Hepatocyte (in vitro differentiated cells): ENCODE measurements at regions not wholly inside any gene's neighbourhood (a gene's known extent, or its start where the extent isn't known, plus 50 kb on each side); places are given as distances from the start of the nearest gene placed in this dataset.

Experiments
- DNase-seq: peaks from one replicate; pipeline ENCODE4 v3.0.0-alpha.2; 2016; ENCODE audit warnings: low spot score
- H2AFZ ChIP-seq: fragments of 200-600 bp; sonication (generic); 2 replicates; pipeline ENCODE4 v1.6.0; 2016; ENCODE audit warnings: antibody characterized with exemption, mild to moderate bottlenecking
- H3K27ac ChIP-seq: fragments of 200-600 bp; sonication (generic); 2 replicates; pipeline ENCODE4 v1.5.1; 2016; ENCODE audit warnings: mild to moderate bottlenecking
- H3K27me3 ChIP-seq: fragments of 200-600 bp; sonication (generic); 2 replicates; pipeline ENCODE4 v1.6.1; 2016
- H3K36me3 ChIP-seq: fragments of 200-600 bp; sonication (generic); replicated peaks from 2 replicates; pipeline ENCODE4 v1.5.1; 2016; ENCODE audit warnings: low read depth; ENCODE audit not compliant: insufficient read depth
- H3K4me1 ChIP-seq: fragments of 200-600 bp; sonication (generic); 2 replicates; pipeline ENCODE4 v1.5.1; 2016; ENCODE audit warnings: mild to moderate bottlenecking, moderate library complexity; ENCODE audit not compliant: insufficient read depth
- H3K4me2 ChIP-seq: fragments of 200-600 bp; sonication (generic); 2 replicates; pipeline ENCODE4 v1.6.0; 2016
- H3K4me3 ChIP-seq: fragments of 200-600 bp; sonication (generic); 2 replicates; pipeline ENCODE4 v1.5.1; 2016; ENCODE audit warnings: mild to moderate bottlenecking
- H3K79me2 ChIP-seq: fragments of 200-600 bp; sonication (generic); 2 replicates; pipeline ENCODE4 v1.6.0; 2017; ENCODE audit warnings: mild to moderate bottlenecking
- H3K9me2 ChIP-seq: fragments of 200-600 bp; sonication (generic); replicated peaks from 2 replicates; pipeline ENCODE4 v1.6.0; 2017; ENCODE audit warnings: mild to moderate bottlenecking; ENCODE audit not compliant: insufficient read depth
- H3K9me3 ChIP-seq: fragments of 200-600 bp; sonication (generic); 2 replicates; pipeline ENCODE4 v1.5.1; 2016; ENCODE audit warnings: low read depth, mild to moderate bottlenecking
- H4K20me1 ChIP-seq: fragments of 200-600 bp; sonication (generic); 2 replicates; pipeline ENCODE4 v1.6.0; 2016; ENCODE audit warnings: mild to moderate bottlenecking; ENCODE audit not compliant: insufficient read depth, poor library complexity, severe bottlenecking
- CTCF ChIP-seq: fragments of 200-600 bp; sonication (generic); IDR thresholded peaks from 2 replicates; pipeline ENCODE4 v1.5.1; 2016; ENCODE audit warnings: antibody characterized with exemption, mild to moderate bottlenecking; ENCODE audit not compliant: poor library complexity
- EZH2 ChIP-seq: fragments of 200-600 bp; sonication (generic); IDR thresholded peaks from 2 replicates; pipeline ENCODE4 v1.6.1; 2016; ENCODE audit warnings: antibody characterized with exemption, mild to moderate bottlenecking, borderline replicate concordance
- EZH2phosphoT487 ChIP-seq: fragments of 200-600 bp; sonication (generic); IDR thresholded peaks from one replicate; pipeline ENCODE4 v1.6.1; 2018; ENCODE audit warnings: antibody characterized with exemption, mild to moderate bottlenecking, low read depth, moderate library complexity; ENCODE audit not compliant: unreplicated experiment, severe bottlenecking
- WGBS: methylation state at CpG from one replicate; pipeline ENCODE4 v1.1.6; 2016; ENCODE audit warnings: low lambda C conversion rate; ENCODE audit errors: missing lambda C conversion rate; 5-methylcytosine and 5-hydroxymethylcytosine counted together

DNA sequence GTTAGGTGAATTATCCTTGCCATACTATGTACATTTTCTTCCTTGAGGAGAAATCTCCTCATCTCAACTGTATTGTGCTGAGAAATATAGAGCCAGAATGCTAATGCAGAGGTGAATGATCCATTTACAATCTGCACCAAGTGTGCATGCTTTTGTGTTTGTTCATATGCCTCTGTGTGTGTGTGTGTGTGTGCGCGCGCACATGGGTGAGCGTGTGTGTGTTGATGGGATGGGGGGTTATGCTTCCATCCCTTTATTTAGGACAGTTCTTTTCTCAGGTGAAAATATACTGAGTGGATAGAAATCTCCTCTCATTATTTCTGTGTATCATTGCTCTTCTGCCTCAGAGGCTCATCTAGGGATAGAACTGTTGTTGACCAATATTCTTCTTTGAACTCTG is 626.1 kb downstream of the MCTP2 start:
- Histone ChIP-seq H3K27me3 (no peaks in the 10 kb centered on the region), H3K4me3 (no peak overlapping the region), H3K4me1 (no peaks in the 10 kb centered on the region), H4K20me1 (no peaks in the 10 kb centered on the region), H3K4me2 (no peak overlapping the region), H3K79me2 (no peaks in the 10 kb centered on the region), H3K9me3 (no peaks in the 10 kb centered on the region), H3K27ac (peak overlapping the region; percentile 14), H2AFZ (no peak overlapping the region), H3K36me3 (no peaks in the 10 kb centered on the region), H3K9me2 (no peaks in the 10 kb centered on the region)
- DNase-seq, result no peak
- 96% methylated on average over 4 of the region's 4 CpGs for WGBS
- TF ChIP-seq EZH2 (no peak), CTCF (no peak), EZH2phosphoT487 (no peak)

DNA sequence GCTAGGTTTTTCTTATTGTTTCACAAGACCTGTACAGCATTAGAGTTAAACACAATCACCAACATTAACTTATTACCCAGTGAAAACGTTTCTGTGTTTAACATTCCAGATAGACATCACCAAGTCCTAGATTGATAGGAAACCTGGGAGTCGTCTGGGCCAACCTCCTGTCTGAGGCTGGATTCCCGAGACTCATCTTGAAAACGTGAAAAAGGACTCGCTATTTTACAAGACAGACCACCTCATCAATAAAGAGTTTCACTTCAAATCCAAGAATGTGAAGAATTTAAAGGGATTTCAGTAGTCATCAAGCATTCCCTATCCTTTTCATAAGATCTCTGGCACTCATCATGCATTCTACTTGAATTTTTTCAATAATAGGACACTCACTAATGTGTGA is 626.6 kb downstream of the MCTP2 start:
- WGBS, result 12% methylated on average over 4 of the region's 5 CpGs
- DNase-seq, result no peak
- no peaks in the 10 kb centered on the region for H3K4me1 ChIP-seq
- H3K4me2 ChIP-seq, result peak overlapping the region; percentile 57
- no peak overlapping the region for H2AFZ ChIP-seq
- H3K9me3 ChIP-seq, result no peaks in the 10 kb centered on the region
- no peaks in the 10 kb centered on the region for H4K20me1 ChIP-seq
- peak overlapping the region; percentile 14 for H3K27ac ChIP-seq
- no peak overlapping the region for H3K4me3 ChIP-seq
- no peak for TF ChIP-seq EZH2
- TF ChIP-seq EZH2phosphoT487, result no peak
- TF ChIP-seq CTCF, result no peak
- no peaks in the 10 kb centered on the region for H3K36me3 ChIP-seq
- H3K27me3 ChIP-seq, result no peaks in the 10 kb centered on the region
- H3K9me2 ChIP-seq, result no peaks in the 10 kb centered on the region
- no peaks in the 10 kb centered on the region for H3K79me2 ChIP-seq

GRCh38 chr15:94858449-94858848 is 627.1 kb downstream of the MCTP2 start:
- Histone ChIP-seq H3K9me3 (no peaks in the 10 kb centered on the region), H3K27me3 (no peaks in the 10 kb centered on the region), H3K4me2 (peak overlapping the region; percentile 57), H3K36me3 (no peaks in the 10 kb centered on the region), H3K27ac (peak overlapping the region; percentile 14), H3K4me1 (no peaks in the 10 kb centered on the region), H2AFZ (no peak overlapping the region), H4K20me1 (no peaks in the 10 kb centered on the region), H3K9me2 (no peaks in the 10 kb centered on the region), H3K79me2 (no peaks in the 10 kb centered on the region), H3K4me3 (no peak overlapping the region)
- no peak for TF ChIP-seq CTCF
- no peak for TF ChIP-seq EZH2phosphoT487
- TF ChIP-seq EZH2, result no peak
- DNase-seq, result no peak
- WGBS, result 15% methylated on average over 2 of the region's 2 CpGs

DNA sequence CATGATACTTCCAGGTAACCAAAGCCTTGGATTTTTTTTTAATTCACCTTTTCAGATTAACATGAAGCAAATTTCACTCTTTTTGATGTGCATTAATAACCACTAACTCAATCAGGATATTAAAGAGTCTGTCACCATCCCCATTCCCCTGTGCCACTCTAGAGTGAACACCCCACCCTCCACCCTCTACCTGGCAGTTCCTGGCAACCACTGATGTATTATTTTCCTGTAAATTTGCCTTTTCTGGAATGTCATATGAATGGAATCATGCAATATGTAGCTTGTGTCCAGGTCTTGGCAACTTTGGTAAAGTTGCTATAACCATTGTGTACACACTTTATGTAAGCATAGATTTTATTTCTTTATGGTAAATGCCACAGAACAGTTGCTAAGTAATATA is 627.6 kb downstream of the MCTP2 start:
- no peak for TF ChIP-seq EZH2phosphoT487
- TF ChIP-seq EZH2, result no peak
- no peak for TF ChIP-seq CTCF
- Histone ChIP-seq H3K36me3 (no peaks in the 10 kb centered on the region), H3K4me2 (peak overlapping the region; percentile 57)

More for the DNA sequence above, 627.6 kb downstream of the MCTP2 start:
- DNase-seq, result no peak
- H3K4me1 ChIP-seq, result no peaks in the 10 kb centered on the region
- H4K20me1 ChIP-seq, result no peaks in the 10 kb centered on the region
- H3K27me3 ChIP-seq, result no peaks in the 10 kb centered on the region
- H2AFZ ChIP-seq, result no peak overlapping the region
- H3K27ac ChIP-seq, result peak overlapping the region; percentile 20
- no peaks in the 10 kb centered on the region for H3K79me2 ChIP-seq
- H3K9me3 ChIP-seq, result no peaks in the 10 kb centered on the region
- no peak overlapping the region for H3K4me3 ChIP-seq
- no peaks in the 10 kb centered on the region for H3K9me2 ChIP-seq
